Right lung (tissue), 2 donors: ENCODE measurements at regions not wholly inside any gene's neighbourhood (a gene's known extent, or its start where the extent isn't known, plus 50 kb on each side); places are given as distances from the start of the nearest gene placed in this dataset.

Experiments used
- DNase-seq, 2 donors: peaks; one replicate each; pipeline ENCODE4 v3.0.0-alpha.2; 2013

DNA sequence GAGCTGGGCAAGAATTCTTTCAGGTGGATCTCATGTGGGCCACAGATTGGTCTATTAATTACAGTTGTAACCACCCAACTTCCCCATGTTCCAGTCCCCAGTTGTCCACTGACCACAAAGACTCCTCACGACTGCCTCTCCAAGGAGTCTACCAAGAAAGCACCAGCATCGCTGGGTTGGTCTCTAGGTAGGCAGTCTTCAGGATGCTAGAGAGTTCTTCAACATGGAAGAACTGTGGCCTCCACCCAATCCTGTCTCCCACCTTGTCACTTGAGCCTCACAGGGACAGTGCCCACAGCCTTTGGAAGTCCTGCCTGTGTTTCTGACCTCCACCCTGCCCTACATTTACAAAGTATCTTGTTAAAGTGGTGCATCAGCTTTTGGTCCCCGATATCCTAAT, 184.7 kb upstream of the FN1 start:
- DNase-seq: no peak

DNA sequence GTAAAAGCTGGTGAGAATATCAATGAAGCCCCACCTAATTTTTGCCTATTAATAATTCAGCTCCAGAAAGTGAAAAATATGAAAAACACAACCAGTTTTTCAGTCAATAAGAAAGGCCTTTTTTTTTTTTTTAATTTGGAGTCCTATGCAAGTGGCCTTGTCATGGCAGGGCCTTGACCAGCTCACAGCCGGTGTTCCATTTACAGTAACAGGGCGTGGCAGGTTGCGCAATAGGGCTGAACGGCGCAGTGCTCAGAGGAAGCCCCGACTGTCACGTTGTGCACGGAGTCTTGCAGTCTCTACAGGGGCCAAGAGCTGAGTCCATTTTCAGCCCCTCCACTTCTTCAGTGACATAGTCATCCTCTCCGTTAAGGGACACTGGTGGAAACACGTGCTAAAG, 184.1 kb upstream of the FN1 start:
- DNase-seq: no peak

DNA sequence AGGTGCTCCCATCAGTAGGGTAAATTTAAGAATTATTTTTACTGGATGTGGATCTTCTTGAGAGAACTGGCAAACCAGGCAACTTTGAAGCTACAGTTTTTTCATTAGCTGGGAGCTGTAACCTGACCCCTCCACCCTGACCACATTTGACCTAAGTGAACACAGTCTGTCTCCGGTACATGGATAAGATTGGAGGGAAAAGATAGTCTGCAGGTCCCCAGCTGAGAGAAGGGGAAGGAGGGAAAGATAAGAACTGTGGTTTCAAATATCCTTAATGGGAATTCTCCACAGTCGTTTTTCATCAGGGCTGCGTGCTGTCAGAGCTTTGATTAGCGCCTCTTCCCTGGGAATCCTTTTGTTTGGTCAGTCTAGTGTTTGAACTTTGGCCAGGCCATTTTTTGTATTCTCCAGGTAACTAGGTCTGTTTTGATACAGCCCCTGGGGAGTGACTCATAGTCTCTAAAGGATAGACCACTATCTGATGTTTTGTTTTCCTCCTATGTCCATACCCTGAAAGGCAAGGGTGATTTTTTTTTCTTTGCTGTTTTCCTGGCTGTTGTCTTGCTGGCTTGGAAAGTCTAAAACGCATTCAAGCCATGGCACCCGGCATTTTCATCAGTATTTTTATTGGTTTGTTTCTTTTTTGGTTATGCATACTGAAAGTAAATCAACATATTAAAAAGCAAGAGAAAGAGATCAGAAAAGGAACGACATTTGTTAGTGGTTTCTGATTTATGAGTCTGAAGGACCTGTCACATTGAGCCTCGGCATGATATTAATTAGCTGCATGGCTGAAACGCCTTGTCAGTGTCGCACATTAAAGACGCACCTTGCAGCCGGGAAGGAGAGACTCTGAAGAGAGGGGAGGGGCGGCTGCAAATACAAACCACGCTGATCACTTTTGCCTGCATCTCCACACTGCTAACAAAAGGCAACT, 183.4 kb upstream of the FN1 start:
- no peak for DNase-seq

DNA sequence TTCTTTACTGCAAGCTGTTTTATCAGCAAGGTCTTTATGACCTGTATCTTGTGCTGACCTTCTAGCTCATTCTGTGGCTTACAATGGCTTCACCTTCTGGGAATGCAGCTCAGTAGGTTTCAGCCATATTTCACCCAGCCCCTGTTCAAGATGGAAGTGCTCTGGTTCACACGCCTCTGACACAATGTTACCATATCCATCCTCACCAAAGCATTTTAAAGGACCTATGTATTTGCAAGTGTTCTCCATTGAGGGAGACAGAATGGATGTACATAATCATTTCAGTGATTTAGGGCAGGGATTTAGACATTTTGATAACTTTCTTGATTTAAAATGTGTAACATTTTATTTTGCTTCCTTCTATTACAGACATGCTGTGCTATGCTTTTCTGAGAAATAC, 182.3 kb upstream of the FN1 start:
- no peak for DNase-seq

DNA sequence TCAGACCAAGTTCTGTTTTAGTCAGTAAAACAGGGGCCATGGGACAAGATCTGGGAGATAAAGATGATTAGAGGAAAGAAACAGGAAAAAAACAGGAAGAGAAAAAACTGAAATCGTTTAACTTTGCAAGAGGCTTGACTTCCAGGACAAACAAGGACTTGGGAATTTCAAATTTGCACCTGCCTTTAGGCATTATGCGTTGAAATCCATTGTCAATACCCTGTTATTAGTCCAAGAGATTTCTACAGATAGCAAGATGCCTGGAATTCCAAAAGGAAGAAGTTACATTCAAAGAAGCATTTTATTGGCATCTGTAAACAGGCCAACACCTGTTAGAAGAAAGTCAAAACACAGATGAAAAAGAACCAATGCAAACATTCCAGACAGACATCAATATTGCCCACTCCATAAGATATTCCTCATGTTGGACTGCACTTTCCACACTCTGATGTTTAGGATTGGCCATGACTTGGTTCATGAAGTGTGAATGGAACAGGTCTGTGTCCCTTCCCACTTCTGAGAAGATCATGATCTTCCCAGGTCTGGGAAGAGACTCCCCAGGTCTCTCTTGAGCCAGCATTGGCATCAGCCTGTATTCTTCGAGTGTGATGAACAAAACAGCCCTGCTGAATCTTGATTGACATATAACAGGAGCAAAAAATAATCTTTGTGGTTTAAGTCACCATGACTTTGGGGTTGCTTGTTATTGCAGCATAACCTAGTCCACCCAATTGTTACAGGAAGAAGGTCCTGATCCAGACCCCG, 181.4 kb upstream of the FN1 start:
- no peak for DNase-seq

DNA sequence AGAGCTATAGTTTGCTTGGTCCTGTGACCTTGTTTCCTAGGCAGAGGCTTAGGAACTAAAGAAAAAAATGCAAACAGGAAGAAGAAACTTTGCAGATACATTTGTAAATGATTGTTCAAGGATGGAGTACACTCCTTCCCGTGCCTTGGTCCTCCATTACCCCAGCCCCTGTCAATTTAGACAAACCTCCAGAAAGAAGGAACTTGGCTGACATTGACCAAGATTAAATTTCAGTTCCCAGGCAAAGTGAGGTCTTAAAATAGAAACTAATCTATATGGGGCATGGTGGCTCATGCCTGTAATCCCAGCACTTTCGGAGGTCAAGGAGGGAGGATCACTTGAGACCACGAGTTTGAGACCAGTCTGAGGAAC, 179.9 kb upstream of the FN1 start:
- no peak for DNase-seq

DNA sequence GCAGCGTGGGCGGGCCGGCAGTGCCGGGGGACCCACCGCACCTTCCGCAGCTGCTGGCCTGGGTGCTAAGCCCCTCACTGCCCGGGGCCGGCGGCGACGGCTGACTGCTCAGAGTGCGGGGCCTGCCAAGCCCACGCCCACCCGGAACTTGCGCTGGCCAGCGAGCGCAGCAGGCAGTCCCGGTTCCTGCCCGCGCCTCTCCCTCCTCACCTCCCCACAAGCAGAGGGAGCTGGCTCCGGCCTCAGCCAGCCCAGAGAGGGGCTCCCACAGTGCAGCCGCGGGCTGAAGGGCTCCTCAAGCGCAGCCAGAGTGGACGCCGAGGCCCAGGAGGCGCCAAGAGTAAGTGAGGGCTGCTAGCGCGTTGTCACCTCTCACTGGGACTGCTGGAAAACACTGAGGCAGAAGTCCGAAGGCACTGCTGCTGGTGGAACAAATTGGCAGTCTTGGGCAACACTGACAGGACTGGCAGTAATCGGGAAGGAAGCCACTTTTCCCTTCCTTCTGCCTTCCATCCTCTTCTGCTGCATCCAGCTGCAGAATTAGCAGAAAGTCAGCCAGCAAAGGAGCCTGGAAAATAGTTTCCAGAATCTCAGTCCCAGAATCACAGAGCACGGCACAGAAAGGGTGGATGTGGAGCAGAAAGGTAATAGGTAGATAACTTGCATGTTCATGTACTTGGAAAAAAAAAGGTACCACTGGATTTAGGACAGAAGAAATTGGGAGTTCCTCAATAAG, 179.4 kb upstream of the FN1 start:
- DNase-seq: no peak

DNA sequence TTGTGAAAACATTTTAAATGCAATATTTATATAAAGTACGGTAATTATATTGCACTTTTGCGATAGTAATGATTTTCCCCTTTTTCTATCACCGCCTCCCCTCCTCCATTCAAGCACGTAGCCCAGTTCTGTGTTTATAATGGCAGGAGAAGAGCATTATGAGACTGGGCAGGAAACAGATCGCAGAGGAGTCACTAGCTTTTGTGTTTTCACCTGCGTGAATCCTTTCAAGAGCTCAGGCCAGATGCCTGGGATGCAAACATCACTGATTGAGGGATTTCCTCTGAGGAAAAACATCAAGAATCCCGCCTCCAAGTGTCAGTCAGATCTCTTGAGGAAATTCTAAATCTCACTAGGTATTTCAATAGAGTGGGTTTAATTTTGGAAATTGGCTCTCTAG, 178.4 kb upstream of the FN1 start:
- DNase-seq: no peak

DNA sequence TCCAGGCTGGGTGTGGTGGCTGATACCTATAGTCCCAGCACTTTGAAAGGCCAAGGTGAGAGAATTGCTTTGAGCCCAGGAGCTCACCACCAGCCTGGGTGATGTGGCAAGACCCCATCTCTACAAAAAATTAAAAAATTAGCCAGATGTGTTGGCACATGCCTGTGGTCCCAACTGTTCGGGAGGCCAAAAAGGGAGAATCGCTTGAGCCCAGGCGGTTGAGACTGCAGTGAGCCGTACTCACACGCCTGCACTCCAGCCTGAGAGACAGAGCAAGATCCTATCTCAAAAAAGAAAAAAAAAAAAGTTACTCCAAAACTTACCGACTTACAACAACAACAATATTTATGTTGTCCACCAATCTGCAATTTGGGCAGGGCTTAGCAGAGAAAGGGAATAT, 178.0 kb upstream of the FN1 start:
- DNase-seq: no peak

DNA sequence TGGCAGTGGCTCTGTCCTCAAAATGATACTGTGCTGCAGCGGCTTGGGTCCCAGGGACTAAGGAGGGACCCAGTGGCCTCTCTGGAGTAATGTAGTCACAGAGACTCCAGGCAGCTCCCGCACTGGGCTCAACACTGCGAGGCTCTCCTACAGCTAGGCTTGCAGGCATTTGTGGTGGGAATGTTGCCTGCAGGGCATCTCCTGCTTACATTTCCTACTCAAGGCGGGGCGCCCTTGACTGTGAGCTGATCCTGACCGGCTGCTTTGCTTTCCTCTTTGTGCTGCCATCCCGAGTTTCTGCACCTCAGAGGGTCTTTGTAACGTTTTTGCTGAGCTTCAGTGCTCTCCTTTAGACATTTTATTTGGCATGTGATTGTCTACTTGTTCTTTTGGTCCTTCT, 177.4 kb upstream of the FN1 start:
- peak; percentile 37 to 52 for DNase-seq

DNA sequence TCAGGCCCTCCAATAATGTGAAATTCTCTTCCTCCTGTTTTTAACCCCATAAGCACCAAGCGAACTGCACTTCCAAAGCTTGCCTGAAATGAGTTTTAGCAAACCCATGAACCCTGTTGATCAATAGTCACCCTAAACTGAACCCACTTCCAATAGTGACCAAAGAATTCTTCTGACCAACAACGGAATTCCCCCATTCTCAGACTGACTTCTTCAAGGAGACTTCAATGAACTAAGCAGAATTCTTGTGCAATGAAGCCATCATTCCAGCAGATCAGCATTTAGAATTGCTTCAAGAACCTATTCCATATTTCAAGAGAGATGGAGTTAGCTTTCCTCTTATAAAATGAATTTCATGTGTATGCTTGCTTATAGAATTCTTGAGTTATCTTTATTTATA, 176.9 kb upstream of the FN1 start:
- no peak for DNase-seq

DNA sequence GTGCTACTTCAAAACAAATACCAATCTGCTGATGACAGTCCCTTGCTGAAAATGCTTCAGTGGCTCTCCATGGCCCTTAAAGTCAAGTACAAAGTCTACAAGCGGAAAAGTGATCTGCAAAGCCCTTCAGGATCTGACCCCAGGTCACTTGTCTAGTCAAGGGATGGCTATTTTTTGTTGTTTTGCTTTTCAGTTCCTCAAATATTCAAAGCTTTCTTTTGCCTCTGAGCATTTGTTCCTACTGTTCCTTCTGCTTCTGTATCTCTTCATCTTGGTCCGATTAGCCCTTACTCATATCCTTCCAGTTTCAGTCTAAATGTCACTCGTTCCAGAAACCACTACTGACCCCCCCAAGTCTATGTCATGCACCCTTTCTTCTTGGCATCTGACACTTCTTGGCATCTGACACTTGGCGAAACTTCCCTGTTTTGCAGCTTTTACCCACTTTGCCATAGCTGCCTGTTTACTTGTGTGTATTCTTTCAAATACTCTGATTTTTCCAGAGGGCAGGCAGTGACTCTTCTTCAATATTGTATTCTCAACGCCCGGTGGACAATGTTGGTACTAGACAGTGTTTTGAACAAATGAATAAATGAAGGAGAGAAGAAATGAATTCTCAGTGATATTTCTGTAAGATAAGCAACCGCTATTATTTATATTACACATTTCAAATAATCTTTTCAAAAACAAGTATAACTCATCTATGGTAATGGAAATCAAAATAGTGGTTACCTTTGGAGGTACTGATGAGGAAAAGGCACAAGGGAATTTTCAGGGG, 175.9 kb upstream of the FN1 start:
- DNase-seq: no peak

DNA sequence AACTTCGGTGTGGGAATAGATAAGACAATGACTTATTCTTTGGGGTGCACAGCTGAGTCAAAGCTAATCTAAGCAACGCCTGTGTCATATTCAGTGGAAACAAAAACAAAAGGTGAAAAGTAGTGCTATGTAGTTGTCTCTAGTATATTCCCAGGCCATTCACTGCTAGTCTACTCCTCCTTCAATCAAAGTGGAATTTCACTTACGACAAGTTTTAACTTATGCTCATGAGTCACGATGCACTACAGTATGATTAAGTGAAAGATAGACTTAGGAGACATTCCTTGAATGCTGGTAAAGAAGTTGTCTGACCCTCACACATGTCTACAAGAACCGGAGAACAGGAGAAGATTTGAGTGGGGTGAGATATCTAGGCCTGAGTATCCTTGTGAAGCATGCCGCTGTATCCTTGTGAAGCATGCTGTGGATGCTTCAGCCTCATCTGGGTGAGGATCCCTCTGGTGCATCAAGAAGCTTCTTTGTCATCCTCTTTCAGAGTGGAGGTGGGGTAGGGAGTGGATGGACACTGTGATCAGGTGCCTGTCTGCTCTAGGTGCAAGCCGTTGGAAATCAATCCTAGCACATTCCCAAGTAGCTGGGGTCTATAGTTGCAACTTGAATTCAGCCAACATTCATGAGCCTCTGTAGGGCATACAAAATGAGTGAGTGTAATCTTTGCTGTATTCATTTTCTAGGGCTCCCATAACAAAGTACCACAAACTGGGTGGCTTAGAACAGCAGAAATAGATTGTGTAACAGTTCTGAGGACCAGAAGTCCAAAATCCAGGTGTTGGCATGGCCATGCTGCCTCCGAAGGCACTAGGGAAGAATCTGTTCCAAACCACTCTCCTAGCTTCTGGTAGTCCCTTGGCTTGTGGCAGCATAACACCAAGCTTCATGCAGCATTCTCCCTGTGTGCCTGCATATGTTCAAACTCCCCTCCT, 173.5 kb upstream of the FN1 start:
- DNase-seq: no peak

DNA sequence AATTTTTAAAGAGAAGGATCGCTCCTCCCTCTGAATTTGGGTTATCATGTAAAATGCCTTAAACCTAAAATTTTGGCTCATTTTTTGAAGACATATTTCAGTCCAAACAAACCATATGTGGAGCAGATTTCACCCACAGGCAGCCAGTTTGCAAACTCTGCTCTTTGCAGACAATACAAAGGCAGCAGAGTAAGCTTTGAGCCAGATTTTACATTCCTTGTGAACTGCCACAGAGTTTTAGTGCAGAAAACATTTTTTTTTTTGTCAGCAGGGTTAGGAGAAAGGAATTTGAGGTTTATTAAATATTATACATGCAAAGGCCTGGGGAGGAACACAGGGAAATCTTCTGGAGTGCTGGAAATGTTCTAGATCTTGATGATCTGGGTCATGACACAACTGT, 171.9 kb upstream of the FN1 start:
- DNase-seq: no peak

DNA sequence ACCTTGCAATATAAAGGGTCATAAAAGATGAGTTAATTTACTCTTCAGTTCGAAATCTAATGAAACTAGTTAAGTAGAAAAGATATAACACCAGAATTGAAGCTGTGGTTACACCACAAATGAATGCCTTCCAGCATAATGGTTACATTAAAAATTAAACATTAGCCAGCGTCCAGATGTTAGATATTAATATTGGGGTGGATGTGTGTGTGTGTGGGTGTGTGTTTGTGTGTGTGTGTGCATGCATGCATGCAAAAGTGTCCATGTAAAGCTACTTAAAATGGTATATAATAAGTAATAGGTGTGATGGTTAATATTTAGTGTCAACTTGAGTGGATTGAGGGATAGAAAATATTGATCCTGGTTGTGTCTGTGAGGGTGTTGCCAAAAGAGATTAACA, 170.4 kb upstream of the FN1 start:
- no peak for DNase-seq

DNA sequence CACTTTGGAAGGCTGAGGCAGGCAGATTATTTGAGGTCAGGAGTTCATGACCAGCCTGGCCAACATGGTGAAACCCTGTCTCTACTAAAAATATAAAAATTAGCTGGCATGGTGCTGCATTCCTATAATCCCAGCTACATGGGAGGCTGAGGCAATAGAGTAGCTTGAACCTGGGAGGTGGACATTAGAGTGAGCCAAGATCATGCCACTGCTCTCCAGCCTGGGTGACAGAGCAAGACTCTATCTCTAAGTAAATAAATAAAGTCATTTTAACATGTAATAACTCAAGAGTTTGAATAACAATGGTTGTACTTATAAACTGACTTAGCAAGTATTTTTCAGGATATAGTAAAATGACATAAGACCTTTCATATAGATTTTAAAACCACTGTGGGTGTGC, 169.3 kb upstream of the FN1 start:
- DNase-seq: no peak

DNA sequence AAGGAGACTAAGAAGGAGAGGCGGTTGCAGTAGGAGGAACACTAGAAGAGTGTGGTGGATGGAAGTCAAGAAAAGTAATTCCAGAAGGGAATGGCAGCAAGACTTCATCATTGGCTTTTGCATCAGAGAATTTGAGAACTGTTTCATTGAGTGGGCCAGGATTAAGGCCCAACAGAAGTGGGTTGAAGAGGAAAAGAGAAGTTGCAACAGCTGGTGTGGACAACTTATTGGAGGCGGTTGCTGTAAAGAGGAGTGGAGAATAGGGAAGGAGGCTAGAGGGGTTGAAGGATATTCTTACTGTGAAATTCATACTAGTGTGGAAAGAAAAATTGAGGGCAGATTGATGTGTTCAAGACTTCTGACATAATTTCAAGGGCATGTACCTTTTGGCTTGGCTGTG, 168.7 kb upstream of the FN1 start:
- no peak for DNase-seq

DNA sequence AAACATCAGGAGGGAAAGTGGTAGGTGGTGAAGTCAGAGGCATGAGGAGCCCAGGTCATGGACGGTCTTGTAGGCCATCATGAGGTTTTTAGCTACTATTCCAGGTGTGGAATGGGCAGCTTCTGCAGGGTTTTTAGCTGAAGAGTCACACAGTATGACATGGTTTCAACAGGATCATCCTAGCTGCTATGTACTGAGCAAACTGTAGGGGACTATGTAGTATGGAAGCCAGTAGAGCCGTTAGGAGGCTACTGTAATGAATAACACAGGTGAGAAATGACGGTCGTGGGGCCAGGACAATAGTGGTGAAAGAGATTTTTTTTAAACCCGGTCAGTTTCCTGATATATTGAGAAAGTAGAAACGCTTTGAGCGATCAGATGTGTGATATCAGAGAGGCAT, 167.6 kb upstream of the FN1 start:
- no peak for DNase-seq

DNA sequence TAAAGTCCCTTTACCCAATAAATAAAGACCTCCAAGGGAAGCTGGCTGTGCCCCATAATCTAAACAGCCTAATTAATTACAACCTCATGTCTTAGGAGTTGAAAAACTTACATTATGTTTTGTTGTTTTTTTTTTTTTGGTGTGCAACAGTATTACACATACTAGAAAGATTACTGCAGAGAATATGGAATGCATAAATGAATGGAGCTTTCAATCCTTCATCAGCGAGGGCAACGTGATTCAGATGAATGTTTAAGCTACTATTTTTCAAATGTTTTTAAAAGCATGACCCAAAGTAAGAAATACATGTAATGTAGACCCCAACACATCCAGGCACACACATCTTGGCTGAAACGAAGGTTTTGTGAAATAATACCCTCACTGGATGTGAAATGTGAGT, 167.1 kb upstream of the FN1 start:
- DNase-seq: no peak

DNA sequence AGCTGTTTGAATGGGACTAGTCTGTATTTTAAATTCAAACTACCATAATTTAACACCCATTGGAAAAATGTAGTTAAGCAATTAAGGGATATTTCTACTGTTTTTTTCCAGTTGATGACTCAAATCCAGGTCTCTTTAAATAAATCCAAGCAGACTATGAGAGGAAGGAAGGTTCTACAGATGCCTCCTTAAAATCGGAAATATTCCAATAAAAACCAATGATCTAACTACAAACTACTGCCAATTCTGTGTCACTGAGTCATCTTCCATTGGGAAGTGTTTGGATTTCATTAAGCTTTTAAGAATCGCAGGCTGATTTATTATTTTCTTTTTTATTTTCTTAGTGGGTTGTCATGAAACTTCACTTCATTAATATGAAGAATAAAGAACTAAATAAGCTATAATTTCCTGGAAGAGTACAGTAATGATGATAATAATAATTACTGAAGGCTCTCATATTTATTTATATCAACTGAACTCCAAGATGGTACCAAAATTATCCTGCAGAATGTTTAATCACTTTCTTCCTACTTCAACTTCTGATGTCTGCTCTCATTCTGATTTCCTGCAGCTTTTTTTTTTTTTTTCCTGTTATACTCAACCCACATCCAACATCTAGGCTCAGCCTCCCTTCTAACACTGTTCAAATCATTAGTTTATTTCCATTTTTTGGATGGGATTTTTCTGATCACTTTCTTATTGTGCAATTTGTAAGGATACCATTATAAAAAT, 166.3 kb upstream of the FN1 start:
- DNase-seq: no peak
